NCI-H2029 (cell line): ENCODE measurements at regions not wholly inside any gene's neighbourhood (a gene's known extent, or its start where the extent isn't known, plus 50 kb on each side); places are given as distances from the start of the nearest gene placed in this dataset.

Experiments
- DNase-seq: peaks from one replicate; lab custom pipeline; 2025; lab: John Stamatoyannopoulos, UW

- no peak for DNase-seq
Observed at GRCh38 chr1:220982686-220983085, 103.4 kb downstream of the HLX start.

- no peak for DNase-seq
Observed at GRCh38 chr1:220983877-220984635, 104.8 kb downstream of the HLX start.

GRCh38 chr1:220990427-220991339 is 111.4 kb downstream of the HLX start:
- no peak for DNase-seq

GRCh38 chr1:220991506-220991905 is 112.3 kb downstream of the HLX start:
- no peak for DNase-seq

- DNase-seq, result no peak
Observed at GRCh38 chr1:220991959-220992704, 112.9 kb downstream of the HLX start.

GRCh38 chr1:220992705-220993052 is 113.4 kb downstream of the HLX start:
- DNase-seq, result no peak

GRCh38 chr1:220994671-220995070 is 115.4 kb downstream of the HLX start:
- DNase-seq, result no peak

- DNase-seq, result no peak
Observed at GRCh38 chr1:220997791-220998190, 118.5 kb downstream of the HLX start.

GRCh38 chr1:220999872-221000863 is 120.9 kb downstream of the HLX start:
- DNase-seq, result no peak

- DNase-seq, result no peak
Observed at GRCh38 chr1:221001167-221001566, 121.9 kb downstream of the HLX start.

GRCh38 chr1:221002601-221003000 is 123.4 kb downstream of the HLX start:
- no peak for DNase-seq

- no peak for DNase-seq
Observed at GRCh38 chr1:221011145-221011544, 131.9 kb downstream of the HLX start.

- no peak for DNase-seq
Observed at GRCh38 chr1:221012120-221012519, 132.9 kb downstream of the HLX start.

- DNase-seq, result no peak
Observed at GRCh38 chr1:221013691-221014660, 134.7 kb downstream of the HLX start.

- DNase-seq, result no peak
Observed at GRCh38 chr1:221015159-221015790, 136.0 kb downstream of the HLX start.

- DNase-seq, result no peak
Observed at GRCh38 chr1:221016751-221017150, 137.5 kb downstream of the HLX start.

- DNase-seq, result no peak
Observed at GRCh38 chr1:221018414-221018813, 139.2 kb downstream of the HLX start.

- DNase-seq, result no peak
Observed at GRCh38 chr1:221022331-221022730, 143.1 kb downstream of the HLX start.

- DNase-seq, result no peak
Observed at GRCh38 chr1:221023482-221023881, 144.2 kb downstream of the HLX start.

- DNase-seq, result no peak
Observed at GRCh38 chr1:221025501-221025900, 146.3 kb downstream of the HLX start.
